ENCODE measurements at regions not wholly inside any gene's neighbourhood (a gene's known extent, or its start where the extent isn't known, plus 50 kb on each side); places are given as distances from the start of the nearest gene placed in this dataset.

GRCh38 chr2:105617631-105618350 lies 126.9 kb upstream of the NCK2 start:
- Mint-ChIP-seq H3K9me3 (no peaks in the 10 kb centered on the region), H3K36me3 (no peaks in the 10 kb centered on the region), H3K27me3 (no peaks in the 10 kb centered on the region), H3K4me3 (no peak overlapping the region), H3K4me1 (peaks cover 5% of the 10 kb centered on the region), H3K27ac (no peak overlapping the region)
- DNase-seq: no peak

GRCh38 chr2:105615305-105615704 lies 129.4 kb upstream of the NCK2 start:
- H3K4me3 Mint-ChIP-seq: no peak overlapping the region
- H3K4me1 Mint-ChIP-seq: peaks cover 5% of the 10 kb centered on the region
- H3K27ac Mint-ChIP-seq: no peak overlapping the region
- no peaks in the 10 kb centered on the region for H3K9me3 Mint-ChIP-seq
- H3K36me3 Mint-ChIP-seq: no peaks in the 10 kb centered on the region
- DNase-seq: no peak
- no peaks in the 10 kb centered on the region for H3K27me3 Mint-ChIP-seq

GRCh38 chr2:105611811-105612424 lies 132.8 kb upstream of the NCK2 start:
- Mint-ChIP-seq H3K4me3 (no peak overlapping the region), H3K27ac (no peak overlapping the region), H3K9me3 (no peaks in the 10 kb centered on the region), H3K27me3 (no peaks in the 10 kb centered on the region), H3K4me1 (no peaks in the 10 kb centered on the region), H3K36me3 (no peaks in the 10 kb centered on the region)
- no peak for DNase-seq

GRCh38 chr2:105611333-105611637 lies 133.4 kb upstream of the NCK2 start:
- H3K27me3 Mint-ChIP-seq: no peaks in the 10 kb centered on the region
- no peaks in the 10 kb centered on the region for H3K36me3 Mint-ChIP-seq
- H3K27ac Mint-ChIP-seq: no peak overlapping the region
- H3K9me3 Mint-ChIP-seq: no peaks in the 10 kb centered on the region
- no peaks in the 10 kb centered on the region for H3K4me1 Mint-ChIP-seq
- no peak overlapping the region for H3K4me3 Mint-ChIP-seq
- DNase-seq: no peak

- no peaks in the 10 kb centered on the region for H3K36me3 Mint-ChIP-seq
- no peak for DNase-seq
- no peaks in the 10 kb centered on the region for H3K27me3 Mint-ChIP-seq
- no peaks in the 10 kb centered on the region for H3K4me1 Mint-ChIP-seq
- H3K9me3 Mint-ChIP-seq: no peaks in the 10 kb centered on the region
- no peak overlapping the region for H3K4me3 Mint-ChIP-seq
- no peak overlapping the region for H3K27ac Mint-ChIP-seq
Observed at GRCh38 chr2:105610576-105611332, 134.0 kb upstream of the NCK2 start.

GRCh38 chr2:105609746-105610402 lies 134.8 kb upstream of the NCK2 start:
- Mint-ChIP-seq H3K27ac (no peak overlapping the region), H3K9me3 (no peaks in the 10 kb centered on the region), H3K4me1 (peaks cover 4% of the 10 kb centered on the region), H3K36me3 (no peaks in the 10 kb centered on the region), H3K4me3 (no peak overlapping the region), H3K27me3 (no peaks in the 10 kb centered on the region)
- no peak for DNase-seq

- Mint-ChIP-seq H3K36me3 (no peaks in the 10 kb centered on the region), H3K4me3 (no peak overlapping the region), H3K27ac (no peak overlapping the region), H3K27me3 (no peaks in the 10 kb centered on the region), H3K4me1 (peaks cover 4% of the 10 kb centered on the region), H3K9me3 (no peaks in the 10 kb centered on the region)
- no peak for DNase-seq
Observed at GRCh38 chr2:105607920-105608504, 136.7 kb upstream of the NCK2 start.

GRCh38 chr2:105606081-105606480 lies 138.6 kb upstream of the NCK2 start:
- Mint-ChIP-seq H3K9me3 (no peaks in the 10 kb centered on the region), H3K27ac (no peak overlapping the region), H3K4me1 (peaks cover 4% of the 10 kb centered on the region), H3K4me3 (no peak overlapping the region), H3K36me3 (no peaks in the 10 kb centered on the region), H3K27me3 (no peaks in the 10 kb centered on the region)
- no peak for DNase-seq

GRCh38 chr2:105604938-105605337 lies 139.8 kb upstream of the NCK2 start:
- H3K9me3 Mint-ChIP-seq: no peaks in the 10 kb centered on the region
- DNase-seq: no peak
- H3K27ac Mint-ChIP-seq: no peak overlapping the region
- no peaks in the 10 kb centered on the region for H3K36me3 Mint-ChIP-seq
- H3K27me3 Mint-ChIP-seq: no peaks in the 10 kb centered on the region
- no peak overlapping the region for H3K4me3 Mint-ChIP-seq
- peaks cover 4% of the 10 kb centered on the region for H3K4me1 Mint-ChIP-seq

GRCh38 chr2:105600949-105601794 lies 143.5 kb upstream of the NCK2 start:
- no peak for DNase-seq
- Mint-ChIP-seq H3K27me3 (no peaks in the 10 kb centered on the region), H3K4me1 (peaks cover 22% of the 10 kb centered on the region), H3K27ac (no peak overlapping the region), H3K9me3 (no peaks in the 10 kb centered on the region), H3K4me3 (no peak overlapping the region), H3K36me3 (no peaks in the 10 kb centered on the region)

- Mint-ChIP-seq H3K4me3 (no peak overlapping the region), H3K4me1 (peaks cover 25% of the 10 kb centered on the region), H3K27me3 (no peaks in the 10 kb centered on the region), H3K36me3 (no peaks in the 10 kb centered on the region), H3K27ac (no peak overlapping the region), H3K9me3 (no peaks in the 10 kb centered on the region)
- DNase-seq: no peak
Observed at GRCh38 chr2:105600602-105600948, 144.1 kb upstream of the NCK2 start.

GRCh38 chr2:105600037-105600442 lies 144.7 kb upstream of the NCK2 start:
- H3K27me3 Mint-ChIP-seq: no peaks in the 10 kb centered on the region
- H3K9me3 Mint-ChIP-seq: no peaks in the 10 kb centered on the region
- H3K27ac Mint-ChIP-seq: no peak overlapping the region
- H3K4me1 Mint-ChIP-seq: peaks cover 22% of the 10 kb centered on the region
- no peaks in the 10 kb centered on the region for H3K36me3 Mint-ChIP-seq
- H3K4me3 Mint-ChIP-seq: no peak overlapping the region
- DNase-seq: no peak

- no peak for DNase-seq
- H3K4me1 Mint-ChIP-seq: peaks cover 20% of the 10 kb centered on the region
- H3K27me3 Mint-ChIP-seq: no peaks in the 10 kb centered on the region
- H3K9me3 Mint-ChIP-seq: no peaks in the 10 kb centered on the region
- no peaks in the 10 kb centered on the region for H3K36me3 Mint-ChIP-seq
- H3K27ac Mint-ChIP-seq: no peak overlapping the region
- H3K4me3 Mint-ChIP-seq: no peak overlapping the region
Observed at GRCh38 chr2:105598829-105599698, 145.6 kb upstream of the NCK2 start.

Measured in activated naive CD8-positive, alpha-beta T cell treated with anti-CD3 and anti-CD28 coated beads for 36 hours (primary cell).